GM12878 (cell line): ENCODE measurements at regions not wholly inside any gene's neighbourhood (a gene's known extent, or its start where the extent isn't known, plus 50 kb on each side); places are given as distances from the start of the nearest gene placed in this dataset.

Source experiments
- ATAC-seq: fragments of 200-7000 bp; cut with Tn5 transposase; 3 replicates; pipeline ENCODE4 v1.9.1; 2020; ENCODE audit warnings: mild to moderate bottlenecking, moderate library complexity
- BruUV-seq: library from RNA; stranded (reverse); fragments of 400-500 nt; replicated peaks from 2 replicates; lab custom pipeline; 2021; lab: Mats Ljungman, UMichigan
- CTCF ChIA-PET: fragments of 300-600 bp; sonication (Branson Sonifier 250); formaldehyde crosslinking; extraction: SDS; loops from one replicate; lab custom pipeline; 2021; ENCODE audit warnings: inconsistent platforms; lab: Yijun Ruan, JAX
- POLR2A ChIA-PET: fragments of 350-600 bp; formaldehyde crosslinking; extraction: SDS; loops from one replicate; lab custom pipeline; 2021; ENCODE audit warnings: inconsistent platforms; lab: Charles Lee
- RAD21 ChIA-PET: fragments of 300-600 bp; sonication (Branson Sonifier 250); formaldehyde crosslinking; loops from one replicate; lab custom pipeline; 2023; ENCODE audit warnings: antibody characterized with exemption; ENCODE audit not compliant: unreplicated experiment; lab: Charles Lee
- SMC1A ChIA-PET: fragments of 300-600 bp; sonication (Branson Sonifier 250); formaldehyde crosslinking; loops from one replicate; lab custom pipeline; 2023; ENCODE audit not compliant: unreplicated experiment, uncharacterized antibody; lab: Charles Lee
- DNase-seq: peaks from one replicate; pipeline ENCODE4 v3.0.0-alpha.2; 2011; ENCODE audit warnings: low read depth, low spot score
- FAIRE-seq: peaks from 3 replicates; lab custom pipeline; 2011; peaks lifted over from hg19 to GRCh38; lab: Jason Lieb, UNC
- H2AFZ ChIP-seq: 2 replicates; pipeline ENCODE4 v1.6.0; 2011; ENCODE audit warnings: low read depth, low read length, control low read depth; ENCODE audit not compliant: control insufficient read depth
- H3K27ac ChIP-seq: 2 replicates; pipeline ENCODE4 v1.5.1; 2011; ENCODE audit warnings: control low read depth; ENCODE audit not compliant: control insufficient read depth, insufficient read depth
- H3K27me3 ChIP-seq, 2 experiments: replicated peaks in 1 of 2; 2 replicates each; pipeline versions ENCODE4 v1.6.0 to v1.6.1; 2011; ENCODE audit warnings: low read length in 1 of 2; ENCODE audit not compliant: control insufficient read depth in 2 of 2, insufficient read depth in 2 of 2
- H3K36me3 ChIP-seq, 2 experiments: 2 replicates each; pipeline ENCODE4 v1.5.1; 2011; ENCODE audit warnings: low read length in 1 of 2; ENCODE audit not compliant: control insufficient read depth in 2 of 2, insufficient read depth in 2 of 2
- H3K4me1 ChIP-seq: 2 replicates; pipeline ENCODE4 v1.6.1; 2011; ENCODE audit warnings: mild to moderate bottlenecking, low read length, moderate library complexity, mixed read lengths; ENCODE audit not compliant: control insufficient read depth, insufficient read depth
- H3K4me2 ChIP-seq: 2 replicates; pipeline ENCODE4 v1.6.0; 2011; ENCODE audit warnings: control low read depth; ENCODE audit not compliant: control insufficient read depth, insufficient read depth
- H3K4me3 ChIP-seq: fragments of 200-600 bp; sonication (generic); 2 replicates; pipeline ENCODE4 v1.5.1; 2016
- H3K79me2 ChIP-seq: 2 replicates; pipeline ENCODE4 v1.6.0; 2011; ENCODE audit warnings: low read length; ENCODE audit not compliant: control insufficient read depth, insufficient read depth
- H3K9ac ChIP-seq: 2 replicates; pipeline ENCODE4 v1.8.0; 2011; ENCODE audit warnings: low read length, control low read depth, mixed read lengths; ENCODE audit not compliant: control insufficient read depth, insufficient read depth
- H3K9me3 ChIP-seq: replicated peaks from 3 replicates; pipeline ENCODE4 v1.5.1; 2011; ENCODE audit warnings: mild to moderate bottlenecking, low read length; ENCODE audit not compliant: control insufficient read depth, insufficient read depth
- H4K20me1 ChIP-seq: 2 replicates; pipeline ENCODE4 v1.6.0; 2011; ENCODE audit not compliant: control insufficient read depth, insufficient read depth
- BMI1 ChIP-seq: fragments of 450-650 bp; IDR thresholded peaks from 2 replicates; pipeline ENCODE4 v1.6.1; 2016; ENCODE audit warnings: mild to moderate bottlenecking, moderate library complexity, borderline replicate concordance
- MYC ChIP-seq: IDR thresholded peaks from 2 replicates; pipeline ENCODE4 v1.6.1; 2011; ENCODE audit warnings: mild to moderate bottlenecking, low read length, moderate library complexity, inconsistent platforms; ENCODE audit not compliant: insufficient read depth, insufficient replicate concordance, insufficient read length, severe bottlenecking
- USF2 ChIP-seq: IDR thresholded peaks from 2 replicates; pipeline ENCODE4 v1.6.1; 2011; ENCODE audit warnings: low read depth, low read length, improper control_type of control experiment, borderline replicate concordance
- WGBS: methylation state at CpG from one replicate; pipeline ENCODE4 v1.1.6; 2016; ENCODE audit warnings: low lambda C conversion rate; ENCODE audit not compliant: insufficient replicate concordance, insufficient coverage; ENCODE audit errors: missing lambda C conversion rate; 5-methylcytosine and 5-hydroxymethylcytosine counted together
- in situ Hi-C: fragments of 300-500 bp; cut with MboI; formaldehyde crosslinking; loops from 9 replicates; pipeline ENCODE4 v1.14.3; 2018; ENCODE audit warnings: mixed read lengths
- intact Hi-C: fragments of 100-400 bp; cut with micrococcal nuclease; formaldehyde crosslinking; loops from one replicate; pipeline ENCODE4 v1.14.2; 2022; ENCODE audit not compliant: unreplicated experiment

DNA sequence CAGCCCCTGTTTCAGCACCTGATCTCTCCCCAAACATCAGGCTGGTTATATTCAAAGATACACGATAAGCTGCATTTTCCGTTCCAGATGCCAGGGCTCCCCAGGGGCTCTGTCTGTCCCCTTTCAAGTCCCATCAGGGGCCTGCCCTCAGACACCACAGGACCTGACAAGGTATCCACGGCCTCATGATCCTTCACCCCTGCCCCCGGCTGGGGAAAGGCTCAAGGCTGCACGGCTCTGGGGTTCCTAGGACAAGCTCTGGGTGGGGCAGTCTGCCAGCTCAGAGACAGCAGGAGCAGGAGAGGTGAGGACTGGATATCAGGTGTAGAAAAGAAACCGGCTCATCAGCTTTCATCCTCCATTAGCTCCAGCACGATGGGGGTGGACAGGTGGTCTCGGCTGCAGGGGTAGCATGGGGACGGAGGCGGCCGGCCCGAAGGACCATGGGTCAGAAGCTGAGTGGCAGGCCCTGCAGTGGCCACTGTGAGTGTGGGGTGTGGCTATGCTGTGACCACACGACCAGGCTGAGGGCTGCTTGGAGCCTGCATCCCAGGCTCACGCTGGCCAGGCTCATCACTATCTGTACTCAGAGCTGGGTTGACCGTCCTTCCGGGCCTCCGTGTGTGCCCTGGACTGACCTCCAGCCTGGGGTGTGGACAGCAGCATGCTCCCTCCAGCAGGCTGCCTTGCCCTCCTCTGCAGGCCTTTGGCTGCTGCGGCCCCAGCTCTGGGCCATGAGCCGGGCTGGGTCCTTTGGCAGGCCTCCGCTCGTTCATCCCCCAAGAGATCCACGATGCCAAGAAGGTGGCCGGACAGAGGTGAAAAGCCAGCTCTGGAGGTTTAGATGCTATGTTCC, 386.2 kb downstream of the THBS2 start (continued):
- TF ChIP-seq USF2: no peak
- no peak for TF ChIP-seq MYC

GRCh38 chr6:168866534-168866933, 387.1 kb downstream of the THBS2 start:
- DNase-seq: no peak
- TF ChIP-seq BMI1: no peak
- H3K9me3 ChIP-seq: no peaks in the 10 kb centered on the region
- ChIA-PET SMC1A (interaction anchor here (1.3 kb wide), 1 partner anchor 62 kb away, joined by 3 read pairs; no protein-coding TSS in a partner anchor), CTCF (interaction anchor here (1.1 kb wide), 1 partner anchor 15 kb away, joined by 3 read pairs; no protein-coding TSS in a partner anchor), RAD21 (no interaction called here), POLR2A (no interaction called here)
- WGBS: 21% methylated on average over 5 of the region's 5 CpGs
- H3K4me2 ChIP-seq: no peak overlapping the region
- no peak overlapping the region for H3K27ac ChIP-seq
- in situ Hi-C loops: no loop called here
- no peak overlapping the region for H2AFZ ChIP-seq
- H3K9ac ChIP-seq: no peak overlapping the region
- no peak for FAIRE-seq
- no TSS peak for BruUV-seq
- no peaks in the 10 kb centered on the region for H3K79me2 ChIP-seq
- intact Hi-C loops: no loop called here
- no peaks in the 10 kb centered on the region for H3K4me1 ChIP-seq
- no peaks in the 10 kb centered on the region for H4K20me1 ChIP-seq
- H3K36me3 ChIP-seq: no peaks in the 10 kb centered on the region
- no peaks in the 10 kb centered on the region for H3K27me3 ChIP-seq
- no peak overlapping the region for H3K4me3 ChIP-seq
- ATAC-seq: no peak
